ENCODE measurements at regions not wholly inside any gene's neighbourhood (a gene's known extent, or its start where the extent isn't known, plus 50 kb on each side); places are given as distances from the start of the nearest gene placed in this dataset.
"Not testable (repeated sequence)": the region's sequence is repeated elsewhere in the genome, so short reads cannot be mapped to it uniquely, and the experiment has no call there.

- TF ChIP-seq CTCF (IDR thresholded peaks at IDR 0.05; ENCODE audit: insufficient read depth, low read length, poor library complexity, severe bottlenecking); EZH2phosphoT487 (conservative IDR thresholded peaks at IDR 0.05; ENCODE audit: low read length): not testable (repeated sequence)
These were observed 262.6 kb upstream of the CDH19 start for GRCh38 chr18:66866427-66866940.

Measured in SU-DHL-6 (cell line).